ENCODE measurements at regions not wholly inside any gene's neighbourhood (a gene's known extent, or its start where the extent isn't known, plus 50 kb on each side); places are given as distances from the start of the nearest gene placed in this dataset.
"Not testable (repeated sequence)": the region's sequence is repeated elsewhere in the genome, so short reads cannot be mapped to it uniquely, and the experiment has no call there.

DNA sequence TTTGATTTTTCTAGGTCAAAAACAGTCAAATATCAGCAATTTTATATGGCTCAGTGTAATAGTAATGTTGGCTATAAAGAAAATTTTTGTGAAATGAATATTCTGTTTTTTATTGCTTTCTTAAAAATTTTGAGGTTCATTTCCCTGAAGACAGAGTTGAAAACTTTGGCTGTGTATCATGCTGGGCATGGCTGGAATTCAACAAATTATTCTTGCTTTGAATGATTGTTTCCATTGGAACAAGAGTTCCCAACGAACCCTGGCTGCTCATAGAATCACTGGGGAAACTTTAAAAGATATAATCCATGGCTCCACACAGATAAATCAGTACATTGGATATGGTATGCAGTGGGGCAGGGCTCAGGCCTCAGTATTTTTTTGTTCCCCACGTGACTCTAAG is 118.6 kb downstream of the PLCE1 start:
- DNase-seq (ENCODE audit: insufficient read length, low spot score) (no peak), FAIRE-seq (no peak)
- no peak for TF ChIP-seq POU2F2 (IDR thresholded peaks at IDR 0.05; ENCODE audit: low read depth, low read length)
- no peak for TF ChIP-seq SPI1 (IDR thresholded peaks at IDR 0.05; ENCODE audit: low read depth, low read length)
- no peak for TF ChIP-seq TAF1 (IDR thresholded peaks at IDR 0.05; ENCODE audit: low read depth, low read length)
- no peak for TF ChIP-seq POLR2A (IDR thresholded peaks at IDR 0.05; ENCODE audit: low read depth, low read length)
- TF ChIP-seq PAX5 (IDR thresholded peaks at IDR 0.05; ENCODE audit: insufficient read depth, low read length, severe bottlenecking) = no peak
- TF ChIP-seq POLR2AphosphoS5 (IDR thresholded peaks at IDR 0.05; ENCODE audit: low read depth, low read length) = no peak

GRCh38 chr10:94115725-94116124 is 122.0 kb downstream of the PLCE1 start:
- TF ChIP-seq POLR2A (IDR thresholded peaks at IDR 0.05; ENCODE audit: low read depth, low read length) (no peak), POU2F2 (IDR thresholded peaks at IDR 0.05; ENCODE audit: low read depth, low read length) (no peak), SPI1 (IDR thresholded peaks at IDR 0.05; ENCODE audit: low read depth, low read length) (no peak)
- DNase-seq (ENCODE audit: insufficient read length, low spot score) = no peak
- no peak for FAIRE-seq

DNA sequence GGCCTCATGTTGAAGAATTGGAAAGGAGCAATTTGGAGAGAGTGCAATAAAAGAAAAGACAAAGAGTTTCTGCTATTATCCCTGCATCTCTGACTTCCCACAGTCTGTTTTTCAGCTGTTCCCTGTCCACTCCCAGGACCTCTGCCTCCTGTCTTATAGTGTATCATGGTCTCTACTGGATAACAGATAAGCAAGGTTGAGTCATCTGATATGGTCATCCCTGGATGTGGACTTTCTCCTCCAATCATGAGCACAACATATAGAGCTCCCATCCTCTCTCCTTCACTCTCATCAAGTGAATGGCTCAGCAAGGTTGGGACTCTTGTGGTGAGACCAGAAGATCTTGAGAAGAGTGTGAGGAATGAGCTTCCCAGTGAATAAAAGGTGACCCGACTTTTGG is 123.1 kb downstream of the PLCE1 start:
- TF ChIP-seq TAF1 (IDR thresholded peaks at IDR 0.05; ENCODE audit: low read depth, low read length) = no peak
- TF ChIP-seq POLR2A (IDR thresholded peaks at IDR 0.05; ENCODE audit: low read depth, low read length) = no peak
- FAIRE-seq (no peak), DNase-seq (ENCODE audit: insufficient read length, low spot score) (no peak)

DNA sequence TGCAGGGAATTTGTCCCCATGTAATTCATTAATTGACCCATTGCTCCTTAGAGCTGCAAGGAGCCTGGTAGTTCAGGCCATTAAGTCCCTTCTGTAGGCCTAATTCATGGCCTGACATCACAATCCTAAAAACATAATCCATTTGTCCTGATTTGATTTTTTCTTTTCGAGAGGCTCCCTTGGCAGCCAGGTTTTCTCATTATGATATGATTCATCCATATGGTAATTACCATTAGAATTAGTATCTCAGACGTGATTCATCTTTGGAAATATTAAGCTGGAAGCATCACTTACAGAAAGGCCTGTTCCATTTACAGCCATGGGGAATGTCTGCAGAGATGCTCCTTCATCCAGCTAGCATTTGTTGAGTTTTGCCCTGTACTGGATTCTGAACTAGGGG is 128.5 kb downstream of the PLCE1 start:
- DNase-seq (ENCODE audit: insufficient read length, low spot score) = no peak
- no peak for FAIRE-seq
- TF ChIP-seq TAF1 (IDR thresholded peaks at IDR 0.05; ENCODE audit: low read depth, low read length) (no peak), POU2F2 (IDR thresholded peaks at IDR 0.05; ENCODE audit: low read depth, low read length) (no peak), POLR2AphosphoS5 (IDR thresholded peaks at IDR 0.05; ENCODE audit: low read depth, low read length) (no peak), SPI1 (IDR thresholded peaks at IDR 0.05; ENCODE audit: low read depth, low read length) (no peak), POLR2A (IDR thresholded peaks at IDR 0.05; ENCODE audit: low read depth, low read length) (no peak), PAX5 (IDR thresholded peaks at IDR 0.05; ENCODE audit: insufficient read depth, low read length, severe bottlenecking) (no peak)

DNA sequence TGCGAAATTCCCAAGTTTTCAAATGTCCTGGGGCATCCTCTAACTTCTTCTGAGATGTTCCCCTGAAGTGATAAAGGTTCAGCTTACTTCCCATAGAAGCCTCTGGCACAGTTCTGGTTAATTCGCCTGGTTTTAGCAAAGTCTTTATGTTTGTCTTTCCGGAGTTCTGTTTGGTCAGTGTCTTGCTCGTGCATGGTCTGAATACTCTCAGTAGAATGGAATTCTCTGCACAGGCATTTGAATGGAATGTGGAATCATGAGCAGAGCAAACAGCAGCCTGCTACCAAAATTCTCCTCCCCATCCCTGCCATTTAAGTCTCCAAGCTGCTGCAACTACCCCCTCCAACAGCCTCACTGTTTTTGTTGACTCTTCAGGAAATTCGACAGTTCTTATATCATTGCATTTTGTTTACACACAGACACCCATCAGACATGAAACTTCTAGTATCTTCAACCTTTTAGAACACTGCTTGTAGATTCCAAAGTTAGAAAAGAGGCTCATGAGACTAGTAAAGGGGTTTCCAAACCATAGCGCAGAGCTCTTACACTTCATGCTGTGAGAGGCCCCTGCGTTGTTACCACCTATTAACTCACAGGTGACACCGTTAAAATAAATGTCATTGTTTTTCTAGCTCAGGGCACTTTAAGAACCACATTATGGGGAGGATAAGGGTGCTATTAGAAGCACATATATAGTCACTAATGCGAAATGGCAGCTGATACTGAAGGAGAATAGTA is 129.7 kb downstream of the PLCE1 start:
- FAIRE-seq (no peak), DNase-seq (ENCODE audit: insufficient read length, low spot score) (no peak)
- no peak for TF ChIP-seq PAX5 (IDR thresholded peaks at IDR 0.05; ENCODE audit: insufficient read depth, low read length, severe bottlenecking)
- no peak for TF ChIP-seq POLR2AphosphoS5 (IDR thresholded peaks at IDR 0.05; ENCODE audit: low read depth, low read length)
- no peak for TF ChIP-seq POU2F2 (IDR thresholded peaks at IDR 0.05; ENCODE audit: low read depth, low read length)
- TF ChIP-seq SPI1 (IDR thresholded peaks at IDR 0.05; ENCODE audit: low read depth, low read length) = no peak
- TF ChIP-seq POLR2A (IDR thresholded peaks at IDR 0.05; ENCODE audit: low read depth, low read length) = no peak
- TF ChIP-seq TAF1 (IDR thresholded peaks at IDR 0.05; ENCODE audit: low read depth, low read length) = no peak

GRCh38 chr10:94124147-94124546 is 130.4 kb downstream of the PLCE1 start:
- not testable (repeated sequence) for FAIRE-seq; DNase-seq (ENCODE audit: insufficient read length, low spot score)

- DNase-seq (ENCODE audit: insufficient read length, low spot score); FAIRE-seq: not testable (repeated sequence)
Observed at GRCh38 chr10:94125268-94125667, 131.5 kb downstream of the PLCE1 start.

DNA sequence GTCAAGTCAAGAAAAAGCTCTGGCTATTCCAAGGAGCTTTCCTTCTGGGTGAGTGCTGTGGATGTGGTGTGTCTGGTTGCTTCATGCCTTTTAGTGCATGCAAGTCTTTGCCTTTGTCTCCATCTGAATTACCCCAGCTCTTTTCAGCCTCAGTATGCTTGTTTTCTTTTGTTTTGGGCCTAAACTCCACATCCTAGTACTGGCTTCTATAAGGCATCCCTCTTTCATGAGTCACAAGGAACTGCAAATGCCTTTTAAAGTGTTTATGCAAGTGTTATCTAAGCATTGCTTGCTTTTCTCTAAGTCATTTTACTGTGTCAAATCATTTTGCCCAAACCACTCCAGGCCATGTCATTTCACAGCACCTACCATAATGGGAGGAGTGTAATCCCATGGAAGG is 132.1 kb downstream of the PLCE1 start:
- no peak for DNase-seq (ENCODE audit: insufficient read length, low spot score)
- TF ChIP-seq PAX5 (IDR thresholded peaks at IDR 0.05; ENCODE audit: insufficient read depth, low read length, severe bottlenecking) = no peak
- TF ChIP-seq POU2F2 (IDR thresholded peaks at IDR 0.05; ENCODE audit: low read depth, low read length) = no peak
- TF ChIP-seq POLR2A (IDR thresholded peaks at IDR 0.05; ENCODE audit: low read depth, low read length) = no peak
- no peak for TF ChIP-seq TAF1 (IDR thresholded peaks at IDR 0.05; ENCODE audit: low read depth, low read length)
- no peak for TF ChIP-seq SPI1 (IDR thresholded peaks at IDR 0.05; ENCODE audit: low read depth, low read length)
- FAIRE-seq = no peak

- FAIRE-seq = no peak
- DNase-seq (ENCODE audit: insufficient read length, low spot score) = no peak
- TF ChIP-seq POLR2AphosphoS5 (IDR thresholded peaks at IDR 0.05; ENCODE audit: low read depth, low read length) (no peak), TAF1 (IDR thresholded peaks at IDR 0.05; ENCODE audit: low read depth, low read length) (no peak), POU2F2 (IDR thresholded peaks at IDR 0.05; ENCODE audit: low read depth, low read length) (no peak), SPI1 (IDR thresholded peaks at IDR 0.05; ENCODE audit: low read depth, low read length) (no peak), PAX5 (IDR thresholded peaks at IDR 0.05; ENCODE audit: insufficient read depth, low read length, severe bottlenecking) (no peak), POLR2A (IDR thresholded peaks at IDR 0.05; ENCODE audit: low read depth, low read length) (no peak)
Observed at GRCh38 chr10:94129393-94130130, 135.8 kb downstream of the PLCE1 start.

DNA sequence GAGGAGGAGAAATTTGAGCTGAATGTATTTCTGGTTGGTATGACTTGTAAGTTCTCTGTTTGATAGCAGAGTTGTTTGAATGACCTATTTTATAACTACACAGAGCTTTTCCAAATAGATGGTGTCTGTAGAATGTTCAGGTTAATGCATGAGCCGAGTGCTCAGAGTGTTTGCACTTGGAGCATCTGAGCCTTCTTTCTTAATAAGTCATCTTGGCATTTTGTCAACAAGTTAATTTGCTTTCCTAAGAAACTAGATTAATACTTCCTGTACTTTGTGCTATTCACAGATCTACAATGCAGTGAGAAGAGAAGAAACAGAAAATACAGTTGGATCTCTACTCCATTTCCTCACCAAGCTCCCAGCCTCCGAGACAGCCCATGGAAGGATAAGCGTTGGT is 138.2 kb downstream of the PLCE1 start:
- TF ChIP-seq SPI1 (IDR thresholded peaks at IDR 0.05; ENCODE audit: low read depth, low read length) (no peak), TAF1 (IDR thresholded peaks at IDR 0.05; ENCODE audit: low read depth, low read length) (no peak), PAX5 (IDR thresholded peaks at IDR 0.05; ENCODE audit: insufficient read depth, low read length, severe bottlenecking) (no peak), POU2F2 (IDR thresholded peaks at IDR 0.05; ENCODE audit: low read depth, low read length) (no peak), POLR2A (IDR thresholded peaks at IDR 0.05; ENCODE audit: low read depth, low read length) (no peak), POLR2AphosphoS5 (IDR thresholded peaks at IDR 0.05; ENCODE audit: low read depth, low read length) (no peak)
- no peak for DNase-seq (ENCODE audit: insufficient read length, low spot score)
- FAIRE-seq = no peak

All from GM12891 (cell line).